GM18867 (cell line): ENCODE measurements at regions not wholly inside any gene's neighbourhood (a gene's known extent, or its start where the extent isn't known, plus 50 kb on each side); places are given as distances from the start of the nearest gene placed in this dataset.

Experiments
- ATAC-seq: cut with Tn5 transposase; IDR thresholded peaks from one replicate; pipeline ENCODE4 v1.9.1; 2021; ENCODE audit warnings: mild to moderate bottlenecking, moderate library complexity; ENCODE audit not compliant: unreplicated experiment

GRCh38 chr9:119841016-119841415, 471.8 kb upstream of the BRINP1 start:
- ATAC-seq, result no peak

GRCh38 chr9:119839888-119840287, 470.7 kb upstream of the BRINP1 start:
- ATAC-seq, result no peak

DNA sequence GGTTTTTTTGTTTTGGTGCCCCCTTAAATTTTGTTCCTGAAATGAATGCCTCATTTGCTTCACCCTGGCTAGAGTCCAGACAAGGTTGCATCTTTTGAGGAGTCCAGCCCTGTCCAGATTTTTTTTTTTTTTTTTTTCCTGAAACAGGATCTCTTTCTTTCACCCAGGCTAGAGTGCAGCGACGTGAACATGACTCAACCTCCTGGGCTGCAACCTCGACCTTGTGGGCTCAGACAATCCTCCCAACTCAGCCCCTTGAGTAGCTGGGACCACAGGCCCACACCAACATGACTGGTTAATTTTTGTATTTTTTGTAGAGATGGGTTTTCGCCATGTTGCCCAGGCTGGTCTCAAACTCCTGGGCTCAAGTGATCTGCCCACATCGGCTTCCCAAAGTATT, 469.0 kb upstream of the BRINP1 start:
- ATAC-seq, result no peak

DNA sequence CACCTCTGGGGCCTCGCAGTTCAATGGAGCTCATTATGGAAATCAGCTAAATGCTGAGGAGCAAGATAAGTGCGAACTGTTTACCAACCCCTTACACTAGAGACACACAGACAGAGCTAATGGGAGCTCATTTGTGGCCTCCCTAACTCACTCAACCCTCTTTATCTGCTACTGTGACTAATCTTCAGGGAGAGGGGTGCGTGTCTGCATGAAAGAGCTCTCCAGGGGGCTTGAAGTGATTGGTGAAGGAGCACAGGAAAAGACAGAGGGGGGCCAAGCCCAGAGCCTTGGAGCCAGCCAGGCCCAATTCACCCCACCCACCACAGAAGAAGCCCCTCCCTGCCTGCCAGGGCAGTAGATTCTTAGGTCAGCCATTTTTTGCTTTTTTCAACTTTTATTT, 466.8 kb upstream of the BRINP1 start:
- ATAC-seq, result no peak

GRCh38 chr9:119834064-119834620, 464.9 kb upstream of the BRINP1 start:
- ATAC-seq, result no peak

DNA sequence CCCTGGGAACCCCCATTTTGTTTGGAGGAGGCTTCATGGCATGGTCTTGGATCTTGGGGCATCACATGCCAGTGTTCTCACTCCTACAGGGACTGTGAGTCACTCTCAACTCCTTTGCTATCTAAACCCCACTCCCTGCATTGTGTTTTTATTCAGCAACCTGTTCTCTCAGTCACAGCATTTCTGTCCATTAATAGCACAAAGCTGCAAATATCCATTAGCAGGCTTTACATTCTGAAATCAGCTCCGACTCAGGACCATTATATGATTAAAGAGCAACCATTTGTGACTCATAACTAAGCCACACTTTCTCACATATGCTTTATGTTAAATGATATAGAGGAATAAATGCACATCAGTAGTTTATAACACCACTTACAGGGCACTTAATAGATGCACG, 462.1 kb upstream of the BRINP1 start:
- ATAC-seq, result no peak

GRCh38 chr9:119829748-119830147, 460.5 kb upstream of the BRINP1 start:
- no peak for ATAC-seq

GRCh38 chr9:119829186-119829585, 460.0 kb upstream of the BRINP1 start:
- no peak for ATAC-seq

GRCh38 chr9:119827526-119827925, 458.3 kb upstream of the BRINP1 start:
- ATAC-seq, result no peak

DNA sequence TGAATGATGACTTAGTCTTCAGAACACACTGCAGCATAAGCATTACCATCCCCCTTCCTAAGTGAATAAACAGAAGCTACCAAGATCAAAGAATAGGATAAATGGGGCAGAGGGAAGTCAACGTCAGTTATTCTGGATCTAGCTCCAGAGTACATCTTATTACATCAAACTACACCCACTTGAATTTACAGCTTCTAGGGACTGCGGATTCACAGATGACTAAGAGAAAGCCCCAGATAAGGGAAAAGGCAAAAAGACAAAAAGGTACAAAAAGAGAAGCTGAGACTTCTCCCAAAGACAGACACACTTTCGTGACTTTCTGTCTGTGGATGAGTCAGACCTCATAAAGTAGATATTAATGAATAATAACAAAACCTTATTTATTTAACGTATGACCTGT, 457.9 kb upstream of the BRINP1 start:
- no peak for ATAC-seq

- ATAC-seq, result no peak
These were observed 449.6 kb upstream of the BRINP1 start for GRCh38 chr9:119818726-119819435.

DNA sequence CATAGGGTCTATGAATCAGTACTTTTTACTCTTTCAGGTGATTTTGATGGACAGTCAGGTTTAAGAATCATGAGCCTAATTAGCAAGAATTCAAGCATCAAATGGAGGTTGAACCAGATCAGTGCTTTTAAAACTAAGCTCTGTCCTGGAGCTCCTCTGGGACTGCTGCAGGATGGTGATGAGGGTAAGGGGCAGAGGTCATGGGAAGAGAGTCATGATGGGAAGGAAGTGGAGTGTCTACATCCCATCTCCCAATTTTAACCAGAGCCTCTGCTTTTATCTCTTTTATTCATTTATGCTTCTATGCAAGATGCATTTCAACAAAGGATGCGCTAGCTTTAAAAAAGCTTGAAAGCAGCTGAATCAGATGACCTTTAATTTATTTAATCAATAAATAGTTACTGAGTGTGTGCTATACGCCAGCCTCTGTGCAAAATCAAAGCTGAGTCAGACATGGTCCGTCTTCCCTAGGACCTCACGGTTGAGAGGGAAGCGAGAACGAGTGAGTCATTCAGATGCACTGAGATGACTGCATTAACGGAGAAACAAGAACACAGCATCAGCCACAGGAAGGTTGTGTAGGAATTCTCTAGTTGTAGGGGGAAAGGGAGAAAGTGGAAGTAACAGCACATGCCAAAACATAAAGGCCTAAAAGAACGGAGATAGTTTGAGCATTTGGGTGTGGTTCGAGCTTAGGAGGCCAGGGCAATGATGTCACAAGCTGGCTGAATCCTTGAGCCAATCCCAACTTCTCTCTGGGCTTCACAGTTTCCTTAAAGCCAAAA, 441.6 kb upstream of the BRINP1 start:
- no peak for ATAC-seq

DNA sequence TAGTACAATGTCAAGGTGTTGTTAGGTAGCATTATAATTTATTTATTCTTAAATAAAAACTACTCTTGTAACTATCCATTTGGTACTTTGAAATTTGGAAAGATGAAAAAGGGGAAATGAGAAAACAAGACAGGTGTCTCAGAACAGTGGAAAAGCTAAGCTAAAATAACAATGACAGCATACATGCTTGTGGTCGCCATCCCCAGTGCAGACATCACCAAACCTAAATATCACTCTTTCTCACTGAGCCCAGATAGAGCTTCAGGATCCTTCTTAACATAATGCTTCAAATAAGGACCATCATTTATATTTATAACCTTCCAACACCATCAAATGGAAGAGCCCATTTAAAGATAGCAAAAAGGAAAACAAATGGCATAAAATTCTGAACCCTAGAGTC, 434.4 kb upstream of the BRINP1 start:
- ATAC-seq, result no peak

DNA sequence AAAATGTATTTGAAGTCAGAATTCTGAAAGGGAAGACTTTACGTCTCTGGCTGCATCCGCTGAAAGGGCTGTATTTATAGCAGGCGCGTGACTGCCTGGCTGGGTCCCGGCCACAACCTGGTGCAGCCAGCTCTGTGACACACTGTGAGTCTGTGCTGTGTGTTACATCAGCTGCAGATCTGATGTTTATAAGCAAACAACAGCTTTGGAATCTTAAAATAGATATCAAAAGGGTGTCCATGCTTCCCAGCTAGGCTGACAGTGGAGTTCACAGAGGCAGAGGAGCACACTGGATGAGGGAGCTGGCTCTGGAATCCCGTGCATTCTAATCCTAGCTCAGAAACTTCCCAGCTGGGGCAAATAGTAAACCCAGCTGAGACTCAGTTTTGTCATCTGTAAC, 433.4 kb upstream of the BRINP1 start:
- no peak for ATAC-seq

DNA sequence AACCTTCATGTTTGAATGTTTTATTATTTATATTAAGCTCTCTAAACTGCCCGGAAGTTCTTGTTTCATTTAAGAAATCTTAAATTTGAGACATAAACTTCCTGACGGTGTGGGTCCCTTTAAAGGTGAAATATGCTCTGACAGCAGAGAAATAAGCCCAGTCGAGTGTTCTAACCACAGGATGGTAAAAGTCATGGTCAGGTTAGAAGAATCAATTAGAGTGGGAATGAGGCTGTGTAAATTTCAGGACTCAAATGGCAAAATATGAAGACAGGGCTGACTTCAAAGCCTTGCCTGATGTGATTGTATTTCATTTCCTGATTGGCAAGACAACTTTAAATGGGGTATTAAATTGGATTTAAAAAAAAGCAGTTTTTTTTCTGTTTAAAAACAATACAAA, 432.9 kb upstream of the BRINP1 start:
- no peak for ATAC-seq

DNA sequence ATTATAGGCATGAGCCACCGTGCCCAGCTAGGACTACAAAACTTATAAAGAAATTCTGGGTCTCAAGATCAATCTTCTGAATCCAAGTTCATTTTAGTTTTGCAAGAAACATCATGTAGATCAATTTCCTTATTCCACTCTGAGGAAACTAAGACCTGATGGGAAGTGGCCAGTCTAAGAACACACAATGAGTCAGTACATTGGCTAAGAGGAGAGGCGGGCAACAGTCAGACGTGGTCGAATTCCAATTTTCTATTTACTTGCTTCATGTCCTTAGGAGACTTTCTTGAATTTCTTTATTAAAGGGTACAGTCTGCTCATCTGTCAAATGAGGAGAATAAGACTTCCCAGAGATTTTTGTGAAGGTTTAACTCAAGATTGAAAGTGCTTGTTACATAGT, 432.1 kb upstream of the BRINP1 start:
- ATAC-seq, result no peak

- peak; percentile 74 for ATAC-seq
These were observed 426.2 kb upstream of the BRINP1 start for GRCh38 chr9:119795395-119795794.

- ATAC-seq, result no peak
These were observed 425.6 kb upstream of the BRINP1 start for GRCh38 chr9:119794836-119795235.

DNA sequence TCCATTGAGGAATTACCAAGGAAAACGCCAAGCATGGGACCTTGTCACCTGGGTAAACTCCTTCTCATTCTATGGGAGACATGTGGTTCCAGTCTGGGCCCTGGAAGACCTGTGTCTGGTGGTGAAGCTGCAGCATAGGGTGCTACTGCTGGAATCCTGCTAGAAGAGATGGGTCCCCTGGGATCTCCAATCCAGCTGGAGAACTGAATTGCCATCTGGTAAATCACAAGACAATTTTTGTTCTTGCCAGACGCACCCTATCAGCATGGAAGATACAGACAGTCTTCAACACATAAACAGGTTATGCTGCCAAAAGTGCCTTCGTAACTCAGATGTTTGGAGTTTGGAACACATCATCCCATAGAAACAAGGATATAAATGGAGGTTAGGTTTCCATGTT, 424.0 kb upstream of the BRINP1 start:
- ATAC-seq, result no peak

- peak; percentile 87 for ATAC-seq
These were observed 423.0 kb upstream of the BRINP1 start for GRCh38 chr9:119792242-119792641.

GRCh38 chr9:119789987-119790386, 420.8 kb upstream of the BRINP1 start:
- no peak for ATAC-seq

- ATAC-seq, result no peak
These were observed 419.7 kb upstream of the BRINP1 start for GRCh38 chr9:119788921-119789320.
